ENCODE measurements at regions not wholly inside any gene's neighbourhood (a gene's known extent, or its start where the extent isn't known, plus 50 kb on each side); places are given as distances from the start of the nearest gene placed in this dataset.

DNA sequence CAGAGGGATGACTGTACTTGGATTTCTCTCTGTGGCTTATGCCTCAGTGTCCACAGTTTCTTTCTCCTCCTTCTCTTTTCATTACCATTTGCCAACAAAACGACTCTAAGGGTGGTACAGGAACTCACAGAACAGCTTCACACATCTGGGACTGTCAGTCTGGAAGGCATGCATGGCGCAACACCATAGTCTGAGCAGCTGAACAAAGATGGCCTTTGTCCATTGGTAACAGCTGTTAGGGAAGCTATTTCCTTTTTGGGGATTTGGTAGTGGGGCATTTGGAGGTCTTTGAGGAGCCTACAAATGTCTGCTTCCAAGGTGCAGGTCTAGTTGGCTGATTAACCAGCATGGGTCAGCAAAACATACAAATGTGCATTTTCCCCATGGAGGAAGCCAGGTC lies 81.4 kb upstream of the PCDH8 start:
- no peak for DNase-seq

GRCh38 chr13:52926971-52927370 lies 78.5 kb upstream of the PCDH8 start:
- no peak for DNase-seq

- DNase-seq: no peak
Measured at GRCh38 chr13:52925775-52926285, 77.4 kb upstream of the PCDH8 start.

DNA sequence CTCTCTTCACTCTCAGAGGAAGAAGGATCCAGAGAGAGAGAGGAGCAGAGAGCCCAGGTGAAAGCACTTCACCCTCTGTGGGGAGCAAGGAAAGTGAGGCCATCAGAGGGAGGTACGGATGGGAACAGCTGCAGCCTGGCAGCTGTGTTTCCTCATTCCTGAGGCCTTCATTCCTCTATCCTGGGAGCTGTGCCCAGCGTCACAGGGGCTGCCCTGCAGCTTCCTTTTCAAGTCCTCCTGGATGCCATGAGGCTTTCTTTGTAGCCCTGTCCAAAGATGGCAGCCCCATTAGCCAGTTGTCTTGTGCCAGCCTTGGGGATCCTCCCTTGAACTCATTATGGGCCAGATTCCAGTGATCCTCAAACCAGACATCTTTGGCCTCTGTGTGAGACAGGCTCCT lies 76.8 kb upstream of the PCDH8 start:
- DNase-seq: no peak

DNA sequence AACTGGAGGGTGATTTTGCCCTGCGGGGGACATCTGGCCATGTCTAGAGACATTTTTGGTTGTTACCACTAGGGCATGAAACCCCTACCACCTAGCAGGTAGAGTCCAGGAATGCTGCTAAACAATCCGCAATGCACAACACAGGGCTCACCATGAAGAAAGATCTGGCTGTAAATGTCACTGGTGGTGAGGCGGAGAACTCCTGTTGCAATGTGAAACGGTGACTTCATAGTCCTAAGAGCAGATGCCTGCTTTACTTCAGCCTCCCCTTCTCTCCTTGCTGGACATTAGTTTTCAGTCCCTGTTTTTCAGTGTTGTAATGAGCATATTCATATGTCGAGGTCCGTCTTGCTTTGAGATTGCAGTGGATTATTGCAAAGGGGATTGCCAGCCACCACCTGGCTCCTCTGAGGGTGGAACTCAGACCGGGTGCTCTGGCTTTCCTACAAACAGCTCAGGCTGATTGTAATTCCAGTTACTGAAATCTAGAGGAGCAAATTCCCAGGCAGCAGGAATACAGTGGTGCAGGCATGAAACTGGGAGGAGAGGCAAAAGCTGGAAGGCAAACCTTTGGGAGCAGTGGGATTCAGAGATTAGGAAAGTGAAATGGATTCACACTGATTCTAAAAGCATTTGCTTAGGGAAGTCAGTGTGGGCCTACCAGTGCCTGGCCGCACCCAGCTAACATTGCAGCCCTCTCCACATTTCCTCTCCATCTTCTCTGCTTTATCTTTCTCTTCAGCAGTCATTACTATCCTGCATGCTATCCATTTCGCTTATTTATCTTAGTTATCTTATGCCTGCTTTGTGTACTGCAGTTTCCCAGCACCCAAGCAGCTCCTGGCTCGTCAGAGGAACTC lies 76.1 kb upstream of the PCDH8 start:
- DNase-seq: no peak

- no peak for DNase-seq
Measured at GRCh38 chr13:52922961-52923360, 74.5 kb upstream of the PCDH8 start.

GRCh38 chr13:52921194-52921593 lies 72.8 kb upstream of the PCDH8 start:
- DNase-seq: peak; percentile 45

- no peak for DNase-seq
Measured at GRCh38 chr13:52916486-52916990, 68.1 kb upstream of the PCDH8 start.

GRCh38 chr13:52911340-52911739 lies 62.9 kb upstream of the PCDH8 start:
- no peak for DNase-seq

GRCh38 chr13:52910318-52910717 lies 61.9 kb upstream of the PCDH8 start:
- DNase-seq: peak; percentile 31

DNA sequence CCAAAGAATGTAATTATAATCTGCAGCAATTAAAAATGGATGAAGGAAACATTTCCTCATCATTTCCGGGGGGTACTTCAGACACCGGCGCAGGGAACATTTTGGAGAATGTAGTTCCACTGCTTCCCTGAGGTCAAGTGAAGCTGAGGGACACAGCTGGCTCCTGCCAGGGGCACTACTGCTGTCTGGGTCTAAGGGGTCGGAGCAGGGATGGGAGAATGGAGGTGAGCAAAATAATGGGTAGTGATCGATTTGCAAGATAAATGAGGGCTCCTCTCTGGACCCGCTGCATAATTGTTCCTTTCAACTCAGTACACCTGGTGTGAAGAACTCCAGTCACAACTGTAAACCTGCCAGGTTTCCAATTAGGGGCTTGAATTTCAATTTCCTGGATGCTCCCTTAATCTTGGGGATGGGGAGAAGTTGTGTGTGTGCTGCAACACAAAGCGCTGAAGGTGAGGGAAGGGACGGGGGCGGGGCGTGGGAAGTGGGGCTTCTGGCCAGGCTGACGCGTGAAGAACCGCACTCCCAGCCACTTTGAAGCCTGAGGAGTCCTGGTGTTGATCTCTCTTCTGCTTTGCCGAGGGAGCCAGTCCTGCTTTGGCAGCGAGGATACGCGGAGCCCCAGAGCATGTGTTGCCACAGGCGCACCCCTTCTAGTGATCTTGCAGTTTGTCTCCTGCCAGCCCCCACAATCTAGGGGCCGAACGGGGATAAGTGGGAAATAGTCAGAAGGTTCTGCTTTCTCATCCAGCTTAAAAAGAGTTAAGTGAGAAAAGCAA lies 57.9 kb upstream of the PCDH8 start:
- DNase-seq: no peak

DNA sequence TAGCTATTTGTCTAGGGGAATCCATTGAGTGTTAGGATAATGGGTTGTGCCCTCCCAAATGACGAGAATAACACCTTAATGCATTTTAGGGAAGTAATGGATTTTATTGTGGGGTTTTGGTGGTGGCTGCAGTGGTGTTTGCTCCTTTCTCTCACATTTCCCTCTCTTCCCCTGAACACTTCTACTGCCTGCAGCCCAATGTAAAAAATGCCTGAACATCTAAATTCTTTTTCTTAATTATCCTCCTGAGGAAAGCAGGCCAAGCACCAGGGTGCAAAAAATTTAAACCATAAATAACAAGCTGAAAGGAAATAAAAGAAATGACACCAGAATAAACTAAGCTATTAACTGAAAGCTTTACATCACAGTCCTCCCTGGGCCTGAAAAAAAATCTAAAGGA lies 57.3 kb upstream of the PCDH8 start:
- DNase-seq: no peak

GRCh38 chr13:52903320-52903719 lies 54.9 kb upstream of the PCDH8 start:
- DNase-seq: no peak

DNA sequence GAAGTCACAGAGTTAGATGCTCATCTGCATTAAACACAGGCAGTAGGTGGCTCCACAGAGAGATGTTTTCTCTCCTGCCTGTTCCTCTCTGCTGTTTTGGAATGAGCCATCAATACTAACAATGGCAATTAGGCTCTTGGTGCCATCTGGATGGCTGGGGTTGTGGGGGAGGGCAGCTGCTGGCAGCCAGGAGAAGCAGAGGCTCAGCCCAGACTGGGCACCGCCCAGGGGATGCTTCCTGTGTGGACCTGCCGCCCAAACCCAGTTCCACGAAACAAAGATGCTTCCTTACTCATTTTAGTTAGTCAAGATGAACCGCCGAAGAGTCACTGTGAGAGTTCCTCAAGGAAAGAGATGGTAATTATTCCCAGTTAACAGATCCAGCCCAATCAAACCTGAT lies 50.8 kb upstream of the PCDH8 start:
- no peak for DNase-seq

Data from GDM1 (cell line).